HG03175 (cell line): ENCODE measurements at regions not wholly inside any gene's neighbourhood (a gene's known extent, or its start where the extent isn't known, plus 50 kb on each side); places are given as distances from the start of the nearest gene placed in this dataset.

Source experiments
- ATAC-seq: cut with Tn5 transposase; IDR thresholded peaks from one replicate; pipeline ENCODE4 v1.9.1; 2021; ENCODE audit warnings: mild to moderate bottlenecking, moderate library complexity; ENCODE audit not compliant: unreplicated experiment

DNA sequence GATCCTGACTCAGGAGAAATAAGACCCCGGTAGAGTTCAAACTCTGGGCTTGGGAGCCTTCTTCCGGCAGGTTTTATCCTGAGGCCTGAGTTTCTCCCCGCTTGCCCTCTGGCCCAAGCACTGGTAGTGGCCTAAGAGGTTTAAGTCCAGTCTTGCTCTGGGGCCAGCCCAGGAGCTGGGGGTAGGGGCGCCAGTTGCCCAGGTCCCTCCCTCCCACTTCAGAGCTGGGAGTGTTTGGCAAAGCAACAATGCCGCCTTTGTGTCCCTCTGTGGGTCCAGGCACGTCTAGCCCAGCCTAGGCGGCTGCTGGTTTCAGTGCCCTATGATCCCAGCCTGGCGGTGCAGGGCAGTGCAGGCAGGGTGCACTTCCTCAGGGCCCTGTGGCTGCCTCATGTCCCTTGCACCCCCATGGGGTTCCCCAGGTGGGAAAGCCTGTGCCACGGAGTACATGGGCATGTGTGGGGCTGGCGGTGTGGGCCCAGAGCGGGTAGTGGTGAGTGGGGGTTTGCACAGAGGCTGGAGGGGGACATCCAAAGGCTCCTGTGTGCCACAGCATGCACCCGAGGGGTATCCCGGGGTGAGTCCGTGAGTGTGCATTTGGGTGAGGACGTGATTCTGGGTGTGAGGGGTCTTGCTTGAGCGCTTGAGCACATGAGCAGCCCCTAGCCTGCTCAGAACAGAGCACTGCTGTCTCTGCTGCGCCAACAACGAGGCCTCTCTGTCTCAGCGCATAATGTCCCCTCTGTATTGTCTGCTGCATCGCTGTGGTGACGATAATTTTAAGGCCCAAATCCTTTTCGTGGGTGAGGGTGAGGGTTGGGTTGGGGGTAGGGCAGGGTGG lies 61.7 kb upstream of the PSD2 start:
- ATAC-seq, result no peak

DNA sequence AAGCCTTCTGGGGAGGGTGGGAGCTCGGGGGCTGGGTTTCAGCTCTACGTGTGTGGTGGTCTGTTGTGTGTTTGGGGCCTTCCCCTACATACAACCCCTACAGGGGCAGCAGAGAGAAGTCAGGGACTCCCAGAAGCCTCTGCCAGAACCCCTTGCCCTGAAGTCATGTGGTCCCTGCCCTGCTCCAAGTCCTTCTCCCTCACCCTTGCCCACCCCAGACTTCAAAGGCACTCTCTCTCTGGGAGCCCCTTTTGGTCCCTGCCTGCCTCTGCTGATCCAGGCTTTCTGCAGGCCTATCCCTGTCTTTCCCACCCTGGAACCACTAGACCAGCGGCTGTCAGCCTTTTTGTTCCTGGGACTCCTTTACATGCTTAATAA lies 61.1 kb upstream of the PSD2 start:
- no peak for ATAC-seq

DNA sequence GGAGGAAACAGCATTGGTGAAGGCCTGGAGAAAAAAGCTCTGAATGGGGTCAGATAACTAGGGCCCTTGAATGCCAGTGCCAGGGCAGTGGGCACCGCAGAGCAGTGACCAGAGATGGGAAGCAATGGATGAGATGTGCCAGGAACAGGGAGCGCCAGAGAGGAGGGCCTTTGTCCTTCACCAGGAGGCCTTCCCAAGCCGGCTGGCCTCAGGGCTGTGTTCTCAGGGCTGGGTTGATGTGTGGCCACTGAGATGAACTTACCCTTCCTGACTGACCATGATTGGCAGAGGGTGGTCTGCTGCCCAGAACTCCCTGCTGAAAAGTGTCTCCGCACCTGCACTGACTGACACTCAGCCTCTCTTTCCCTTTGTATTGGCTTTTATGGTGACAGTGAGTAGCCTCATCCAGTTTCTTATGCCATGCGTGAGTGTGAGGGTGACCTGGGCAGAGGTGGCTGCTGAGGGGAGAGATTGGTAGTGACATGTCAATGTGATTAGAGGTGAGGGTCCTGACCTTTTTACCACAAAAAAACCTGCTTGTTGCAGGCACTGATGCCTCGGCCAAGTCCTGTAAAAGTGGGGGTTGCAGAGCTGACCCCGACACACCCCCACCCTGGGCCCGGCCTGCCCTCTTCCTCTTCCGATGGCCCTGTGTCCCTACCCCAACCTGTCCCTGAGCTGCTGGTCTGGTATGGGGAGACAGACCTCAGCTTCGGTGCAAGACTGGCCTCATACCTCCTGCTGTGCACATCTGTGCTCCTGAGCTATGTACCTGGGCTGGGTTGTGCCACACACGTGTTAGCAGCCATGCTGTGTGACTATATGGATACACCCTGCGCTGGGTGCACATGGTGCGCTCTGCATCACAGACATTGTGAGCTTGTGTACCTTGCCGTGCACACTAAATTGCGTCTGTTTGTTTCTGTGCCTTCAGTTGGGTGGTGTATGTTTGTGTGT lies 57.1 kb upstream of the PSD2 start:
- no peak for ATAC-seq

- ATAC-seq, result no peak
Measured at GRCh38 chr5:139739150-139739974, 56.2 kb upstream of the PSD2 start.

DNA sequence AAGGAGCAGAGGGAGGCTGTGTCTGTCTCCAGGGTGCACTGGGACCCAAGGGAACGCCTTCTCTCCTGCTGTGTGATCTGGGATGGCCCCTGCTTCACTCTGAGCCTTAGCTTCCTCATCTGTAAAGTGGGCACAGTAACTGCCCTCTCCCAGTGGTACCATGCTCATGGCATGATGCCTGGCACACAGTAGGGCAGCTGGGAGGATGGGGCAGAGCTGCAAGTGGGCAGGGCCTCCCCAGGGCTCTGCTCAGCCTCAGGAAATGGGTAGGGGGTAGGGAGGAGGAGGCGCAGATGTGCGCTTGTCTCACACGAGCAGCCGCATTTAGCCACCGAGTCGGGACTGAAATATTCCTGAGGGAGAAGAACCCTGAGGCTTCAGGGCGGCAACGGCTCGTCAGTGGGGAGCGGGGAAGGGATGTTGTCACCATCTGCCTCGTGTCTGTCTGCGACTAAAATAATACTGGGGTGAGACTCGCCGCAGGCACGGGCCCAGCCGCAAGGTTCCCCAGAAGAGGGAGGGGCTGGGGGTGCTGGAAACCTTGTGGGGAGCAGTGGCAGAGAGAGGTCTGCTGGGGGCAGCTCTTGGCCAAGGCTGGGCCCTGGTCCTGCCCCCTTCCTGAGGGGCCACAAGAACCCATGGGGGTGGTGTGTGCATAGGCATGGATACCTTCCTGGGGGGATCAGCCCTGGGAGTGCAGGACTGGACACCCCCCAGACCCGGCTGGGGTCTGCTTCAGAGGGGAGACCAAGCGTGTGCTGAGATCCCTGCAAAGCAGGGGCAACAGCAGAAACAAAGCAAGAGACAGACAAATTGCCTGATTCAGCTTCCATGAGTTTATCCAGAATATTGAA lies 55.2 kb upstream of the PSD2 start:
- no peak for ATAC-seq

- no peak for ATAC-seq
Measured at GRCh38 chr5:139740992-139741672, 54.5 kb upstream of the PSD2 start.

- no peak for ATAC-seq
Measured at GRCh38 chr5:139741823-139742172, 53.8 kb upstream of the PSD2 start.

GRCh38 chr5:139742173-139742903 lies 53.3 kb upstream of the PSD2 start:
- ATAC-seq, result no peak

GRCh38 chr5:139743001-139743771 lies 52.4 kb upstream of the PSD2 start:
- ATAC-seq, result no peak

- no peak for ATAC-seq
Measured at GRCh38 chr5:139743804-139744203, 51.8 kb upstream of the PSD2 start.

DNA sequence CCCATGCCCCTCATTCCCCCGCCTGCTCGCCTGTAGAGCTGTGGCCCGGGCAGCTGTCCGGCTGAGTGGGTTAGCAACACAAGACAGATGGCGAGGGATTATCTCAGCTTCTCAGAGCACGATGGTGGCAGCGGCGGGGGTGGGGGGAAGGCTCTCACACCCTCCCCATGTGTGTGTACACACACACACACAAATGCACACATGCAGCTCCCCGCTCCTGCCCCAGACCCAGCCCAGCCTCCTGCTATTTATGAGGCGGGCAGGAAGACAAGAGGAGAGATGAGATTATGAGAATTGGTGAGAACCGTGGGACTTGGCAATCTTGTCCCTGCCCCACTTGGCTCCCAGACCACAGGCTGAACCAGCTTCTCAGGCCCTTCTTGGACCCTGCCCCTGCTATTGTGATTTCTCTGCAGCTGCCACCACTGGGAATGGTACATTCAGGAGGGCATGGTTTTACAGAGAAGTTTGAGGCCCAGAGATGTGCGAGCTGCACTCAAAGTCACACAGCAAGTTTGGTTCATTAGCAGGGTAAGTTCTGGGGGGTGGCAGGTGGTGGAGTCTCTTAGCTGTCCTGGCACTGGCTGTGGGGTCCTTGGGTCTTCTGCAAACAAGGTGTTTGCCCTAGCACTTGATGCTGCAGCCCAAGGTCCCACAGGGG lies 51.0 kb upstream of the PSD2 start:
- ATAC-seq, result no peak

DNA sequence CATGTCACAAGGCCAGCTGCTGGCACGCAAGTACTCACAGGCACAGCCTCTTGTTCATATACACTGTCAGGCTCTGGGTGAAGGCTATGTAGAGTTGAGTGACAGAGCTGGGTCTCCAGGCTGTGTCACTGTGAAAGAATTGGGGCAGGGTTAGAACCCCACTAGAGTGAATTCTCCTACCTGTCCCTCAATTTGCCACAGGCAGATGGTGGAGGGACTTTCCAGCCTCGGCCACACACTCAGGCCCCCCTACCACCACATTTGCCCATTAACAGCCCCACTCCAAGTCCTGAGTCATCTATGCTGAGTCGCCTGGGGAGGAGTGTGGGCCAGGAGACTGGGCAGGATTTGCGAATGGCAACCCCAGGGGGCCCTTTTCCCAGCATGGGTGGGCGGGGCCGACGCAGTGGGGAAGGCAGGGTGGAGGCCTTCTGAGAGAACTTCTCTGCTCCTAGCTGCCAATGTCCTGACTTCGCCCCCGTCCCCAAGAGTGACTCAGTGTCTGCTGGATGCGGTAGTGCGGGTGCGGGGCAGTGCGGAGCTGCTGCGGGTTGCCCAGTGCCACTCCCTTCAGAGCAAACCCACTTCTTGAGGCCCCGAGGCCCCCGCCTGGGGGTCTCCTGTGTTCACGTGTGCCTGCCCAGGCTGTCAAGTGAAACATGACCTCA lies 50.3 kb upstream of the PSD2 start:
- no peak for ATAC-seq

- peak; percentile 43 for ATAC-seq
Measured at GRCh38 chr5:139745800-139746690, 49.6 kb upstream of the PSD2 start.
